ENCODE measurements at regions not wholly inside any gene's neighbourhood (a gene's known extent, or its start where the extent isn't known, plus 50 kb on each side); places are given as distances from the start of the nearest gene placed in this dataset.
"Not testable (repeated sequence)": the region's sequence is repeated elsewhere in the genome, so short reads cannot be mapped to it uniquely, and the experiment has no call there.

- Histone ChIP-seq H4K20me1 (ENCODE audit: control insufficient read depth, extremely low read depth, insufficient read depth, low read length) (no peaks in the 10 kb centered on the region), H3K4me2 (ENCODE audit: extremely low read depth, insufficient read depth, low read length) (no peak overlapping the region), H3K27me3 (ENCODE audit: control insufficient read depth, insufficient read depth, low read length) (no peaks in the 10 kb centered on the region), H3K4me3 (replicated peaks in 1 of 4; ENCODE audit: control extremely low read depth in 1 of 4, insufficient read depth in 1 of 4, low read depth in 3 of 4, low read length in 4 of 4) (no peak overlapping the region), H3K79me2 (ENCODE audit: control insufficient read depth, insufficient read depth, low read length) (no peaks in the 10 kb centered on the region), H2AFZ (ENCODE audit: low read length) (no peak overlapping the region), H3K9ac (ENCODE audit: insufficient read depth, low read length) (no peak overlapping the region), H3K4me1 (ENCODE audit: control insufficient read depth, extremely low read depth, insufficient read depth, low read length) (no peaks in the 10 kb centered on the region), H3K36me3 (ENCODE audit: control insufficient read depth, insufficient read depth, low read length) (no peaks in the 10 kb centered on the region), H3K27ac (ENCODE audit: insufficient read depth, low read length) (no peak overlapping the region), H3K9me3 (ENCODE audit: control insufficient read depth, insufficient read depth, low read depth, low read length) (no peaks in the 10 kb centered on the region)
- TF ChIP-seq CTCF (conservative IDR thresholded peaks at IDR 0.05 in 1 of 2, IDR thresholded peaks at IDR 0.05 in 1 of 2; ENCODE audit: low read depth in 1 of 2, low read length in 2 of 2) (no peak), EZH2 (IDR thresholded peaks at IDR 0.05; ENCODE audit: low read length, missing control alignments) (no peak)
- no peak for DNase-seq (ENCODE audit: low read depth in 2 of 2)
Observed at GRCh38 chr14:106187216-106187615, 660.8 kb downstream of the TMEM121 start.

GRCh38 chr14:106192701-106193100 is 666.3 kb downstream of the TMEM121 start:
- H3K9ac ChIP-seq (ENCODE audit: insufficient read depth, low read length); H3K9me3 ChIP-seq (ENCODE audit: control insufficient read depth, insufficient read depth, low read depth, low read length); H2AFZ ChIP-seq (ENCODE audit: low read length); H3K4me3 ChIP-seq (replicated peaks in 1 of 4; ENCODE audit: control extremely low read depth in 1 of 4, insufficient read depth in 1 of 4, low read depth in 3 of 4, low read length in 4 of 4); H3K4me2 ChIP-seq (ENCODE audit: extremely low read depth, insufficient read depth, low read length); H3K27ac ChIP-seq (ENCODE audit: insufficient read depth, low read length); H4K20me1 ChIP-seq (ENCODE audit: control insufficient read depth, extremely low read depth, insufficient read depth, low read length); H3K27me3 ChIP-seq (ENCODE audit: control insufficient read depth, insufficient read depth, low read length); H3K36me3 ChIP-seq (ENCODE audit: control insufficient read depth, insufficient read depth, low read length); DNase-seq (ENCODE audit: low read depth in 2 of 2); H3K79me2 ChIP-seq (ENCODE audit: control insufficient read depth, insufficient read depth, low read length); H3K4me1 ChIP-seq (ENCODE audit: control insufficient read depth, extremely low read depth, insufficient read depth, low read length): not testable (repeated sequence)

- not testable (repeated sequence) for H3K27ac ChIP-seq (ENCODE audit: insufficient read depth, low read length); H2AFZ ChIP-seq (ENCODE audit: low read length); H3K4me2 ChIP-seq (ENCODE audit: extremely low read depth, insufficient read depth, low read length); H3K27me3 ChIP-seq (ENCODE audit: control insufficient read depth, insufficient read depth, low read length); H3K4me3 ChIP-seq (replicated peaks in 1 of 4; ENCODE audit: control extremely low read depth in 1 of 4, insufficient read depth in 1 of 4, low read depth in 3 of 4, low read length in 4 of 4); H3K79me2 ChIP-seq (ENCODE audit: control insufficient read depth, insufficient read depth, low read length); H4K20me1 ChIP-seq (ENCODE audit: control insufficient read depth, extremely low read depth, insufficient read depth, low read length); H3K36me3 ChIP-seq (ENCODE audit: control insufficient read depth, insufficient read depth, low read length); H3K9me3 ChIP-seq (ENCODE audit: control insufficient read depth, insufficient read depth, low read depth, low read length); DNase-seq (ENCODE audit: low read depth in 2 of 2); H3K9ac ChIP-seq (ENCODE audit: insufficient read depth, low read length); H3K4me1 ChIP-seq (ENCODE audit: control insufficient read depth, extremely low read depth, insufficient read depth, low read length)
Observed at GRCh38 chr14:106196459-106196858, 670.1 kb downstream of the TMEM121 start.

- not testable (repeated sequence) for H2AFZ ChIP-seq (ENCODE audit: low read length); H3K4me3 ChIP-seq (replicated peaks in 1 of 4; ENCODE audit: control extremely low read depth in 1 of 4, insufficient read depth in 1 of 4, low read depth in 3 of 4, low read length in 4 of 4); H3K27ac ChIP-seq (ENCODE audit: insufficient read depth, low read length); H3K4me1 ChIP-seq (ENCODE audit: control insufficient read depth, extremely low read depth, insufficient read depth, low read length); H3K9ac ChIP-seq (ENCODE audit: insufficient read depth, low read length); H3K36me3 ChIP-seq (ENCODE audit: control insufficient read depth, insufficient read depth, low read length); H3K79me2 ChIP-seq (ENCODE audit: control insufficient read depth, insufficient read depth, low read length); H3K9me3 ChIP-seq (ENCODE audit: control insufficient read depth, insufficient read depth, low read depth, low read length); H3K4me2 ChIP-seq (ENCODE audit: extremely low read depth, insufficient read depth, low read length); H3K27me3 ChIP-seq (ENCODE audit: control insufficient read depth, insufficient read depth, low read length); H4K20me1 ChIP-seq (ENCODE audit: control insufficient read depth, extremely low read depth, insufficient read depth, low read length); DNase-seq (ENCODE audit: low read depth in 2 of 2)
Observed at GRCh38 chr14:106197264-106197663, 670.9 kb downstream of the TMEM121 start.
